Activated CD4-positive, alpha-beta T cell treated with anti-CD3 and anti-CD28 coated beads, Interleukin-10, Interleukin-2, amounts not matched to agents 100 ng/mL and 50 ng/mL, durations not matched to agents 16 hours and 8 hours (primary cell): ENCODE measurements at regions not wholly inside any gene's neighbourhood (a gene's known extent, or its start where the extent isn't known, plus 50 kb on each side); places are given as distances from the start of the nearest gene placed in this dataset.
"Not testable (repeated sequence)": the region's sequence is repeated elsewhere in the genome, so short reads cannot be mapped to it uniquely, and the experiment has no call there.

Source experiments
- DNase-seq: peaks from one replicate; pipeline ENCODE4 v3.0.0-alpha.2; 2020

DNA sequence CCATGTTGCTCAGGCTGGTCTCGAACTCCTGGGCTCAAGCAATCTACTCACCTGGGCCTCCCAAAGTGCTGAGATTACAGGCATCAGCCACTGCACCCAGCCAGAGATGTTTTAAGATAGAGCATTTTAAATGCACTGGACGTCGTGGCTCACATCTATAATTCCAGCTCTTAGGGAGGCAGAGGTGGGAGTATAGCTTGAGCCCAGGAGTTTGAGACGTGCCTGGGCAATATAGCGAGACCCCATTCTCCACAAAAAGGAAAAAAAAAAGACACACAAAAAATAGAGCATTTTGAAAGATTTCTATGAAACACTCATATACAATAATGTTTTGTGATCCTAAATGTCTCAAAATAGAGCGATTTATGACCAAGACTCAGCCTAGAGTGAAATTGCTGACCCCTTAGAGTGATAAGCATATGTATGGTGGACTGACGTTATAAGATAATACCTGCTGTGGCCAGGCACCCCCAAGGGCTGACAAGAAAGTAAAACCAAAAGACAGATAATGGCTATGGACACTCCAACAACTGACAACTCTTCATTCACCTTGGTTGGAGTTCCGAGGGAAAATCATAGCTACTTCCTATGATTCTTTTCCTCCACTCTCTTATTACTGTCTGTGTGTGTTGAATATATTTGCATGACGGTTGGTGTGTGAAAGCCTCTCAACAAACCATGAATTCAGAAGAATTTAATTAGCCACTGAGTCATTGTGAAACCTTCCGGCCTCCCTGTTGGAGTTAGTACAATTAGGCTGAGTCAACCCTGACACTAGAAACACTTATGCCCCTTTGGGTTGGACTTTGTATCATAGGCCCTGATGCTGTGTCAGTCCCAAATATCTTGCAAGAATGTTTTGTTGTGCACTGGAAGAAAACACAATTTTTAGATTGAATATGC, 526.5 kb upstream of the NUDT12 start:
- DNase-seq: no peak

DNA sequence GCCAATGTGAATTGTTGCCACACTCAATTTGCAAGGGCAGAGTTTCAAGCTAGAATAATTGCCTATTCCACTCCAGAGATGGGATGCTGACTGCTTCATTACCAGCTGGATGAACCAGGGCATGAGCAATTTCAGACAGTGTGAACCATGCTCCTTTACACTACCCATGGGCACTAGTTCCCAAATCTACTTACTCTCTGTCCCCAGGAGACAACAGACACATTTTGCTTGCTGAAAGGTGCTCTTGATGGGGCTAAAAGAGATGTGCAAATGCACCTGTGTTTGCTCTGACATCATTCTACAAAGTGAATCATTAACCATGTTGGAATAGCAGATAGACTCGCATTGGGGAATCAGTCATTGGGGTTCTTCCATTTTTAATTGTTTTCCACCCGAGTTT, 522.3 kb upstream of the NUDT12 start:
- no peak for DNase-seq

DNA sequence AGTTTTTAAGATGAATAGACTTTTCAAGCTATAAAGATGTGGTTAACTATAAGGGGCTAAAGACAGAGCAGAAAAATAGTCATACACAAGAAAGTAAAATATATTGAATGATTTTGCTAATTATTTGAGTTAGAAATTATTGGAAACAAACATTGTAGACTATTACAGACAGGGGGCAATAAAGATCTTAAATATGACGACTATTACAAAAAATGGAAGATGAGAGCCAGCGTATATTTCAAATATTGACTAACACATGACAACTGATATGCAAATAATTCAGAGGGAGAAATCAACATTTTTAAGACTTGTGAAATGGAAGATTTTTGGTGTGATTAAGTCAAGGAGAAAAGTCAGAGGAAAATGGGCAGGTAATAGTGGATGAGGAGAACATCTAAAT, 520.2 kb upstream of the NUDT12 start:
- DNase-seq: no peak

DNA sequence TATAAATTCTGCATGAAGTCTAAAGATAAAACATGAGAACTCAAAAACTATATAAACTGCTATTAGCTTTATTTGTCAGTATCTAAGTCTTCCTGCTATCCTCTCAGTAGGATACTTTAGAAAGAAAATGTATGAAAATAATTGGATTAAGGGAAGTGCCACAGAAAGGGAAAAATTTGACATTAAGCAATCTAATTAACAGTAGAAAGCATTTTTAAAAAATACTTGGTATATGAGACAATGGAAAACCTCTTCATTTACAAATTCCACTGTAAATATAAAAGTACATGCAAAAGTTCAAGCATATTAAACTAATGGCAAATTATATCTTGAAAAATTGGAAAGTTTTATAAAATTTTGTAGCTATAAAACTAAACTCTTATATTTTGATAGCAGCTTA, 518.6 kb upstream of the NUDT12 start:
- no peak for DNase-seq

DNA sequence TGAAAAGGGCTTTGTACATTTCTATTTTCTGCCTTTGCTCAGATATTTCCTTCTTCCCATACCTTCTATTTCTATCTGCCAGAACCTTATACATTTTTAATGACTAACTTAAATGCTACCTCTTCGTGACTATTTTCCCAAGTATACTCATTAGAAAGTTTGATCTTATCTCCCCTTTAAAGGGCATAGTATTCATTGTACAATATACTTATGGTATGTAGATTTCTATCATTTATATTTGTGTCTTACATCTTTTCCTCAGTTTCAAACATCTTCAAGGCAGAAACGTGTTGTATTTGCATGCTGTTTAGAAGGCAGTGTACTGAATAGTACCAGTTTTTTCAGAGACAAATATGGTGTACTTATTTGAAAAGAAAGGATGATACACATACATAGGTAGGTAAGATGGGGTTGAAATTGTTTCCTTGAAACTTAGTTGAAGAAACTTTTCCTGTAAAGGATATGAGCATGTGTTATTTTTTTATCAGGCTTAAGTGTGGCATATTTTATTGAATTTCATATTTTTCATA, 518.1 kb upstream of the NUDT12 start:
- no peak for DNase-seq

DNA sequence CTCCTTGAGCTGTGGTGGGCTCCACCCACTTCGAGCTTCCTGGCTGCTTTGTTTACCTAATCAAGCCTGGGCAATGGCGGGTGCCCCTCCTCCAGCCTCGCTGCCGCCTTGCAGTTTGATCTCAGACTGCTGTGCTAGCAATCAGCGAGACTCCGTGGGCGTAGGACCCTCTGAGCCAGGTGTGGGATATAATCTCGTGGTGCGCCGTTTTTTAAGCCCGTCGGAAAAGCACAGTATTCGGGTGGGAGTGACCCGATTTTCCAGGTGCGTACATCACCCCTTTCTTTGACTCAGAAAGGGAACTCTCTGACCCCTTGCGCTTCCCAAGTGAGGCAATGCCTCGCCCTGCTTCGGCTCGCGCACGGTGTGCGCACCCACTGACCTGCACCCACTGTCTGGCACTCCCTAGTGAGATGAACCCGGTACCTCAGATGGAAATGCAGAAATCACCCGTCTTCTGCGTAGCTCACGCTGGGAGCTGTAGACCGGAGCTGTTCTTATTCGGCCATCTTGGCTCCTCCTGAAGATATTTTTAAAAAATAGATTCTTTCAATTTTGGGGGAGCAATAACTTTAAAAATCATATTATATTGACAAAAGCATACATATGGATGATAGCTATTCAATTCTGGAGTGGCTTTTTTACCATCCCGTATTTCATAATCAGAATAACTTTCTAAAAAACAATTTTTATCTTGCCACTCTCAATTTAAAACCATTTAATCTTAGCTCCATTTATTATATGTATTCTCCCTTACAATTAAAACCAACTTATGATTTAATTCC, 517.5 kb upstream of the NUDT12 start:
- not testable (repeated sequence) for DNase-seq

DNA sequence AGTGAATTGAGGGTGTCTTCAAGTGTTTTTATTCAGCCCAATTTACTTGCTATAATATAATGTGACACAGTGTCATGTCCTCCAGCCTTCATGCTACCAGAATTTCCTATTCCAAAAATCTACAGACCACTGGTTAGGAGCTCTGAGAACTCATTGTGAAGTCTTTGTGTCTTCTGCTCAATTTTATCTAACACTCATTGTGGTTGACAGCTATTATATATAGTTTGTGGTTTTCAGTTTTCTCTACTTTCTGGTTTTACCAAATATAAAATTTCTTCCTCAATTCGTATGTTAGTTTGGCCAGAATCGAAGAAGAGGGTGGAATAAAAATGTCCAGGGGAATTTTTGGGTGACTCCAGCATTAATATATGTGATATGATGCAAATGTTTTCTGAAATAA, 509.3 kb upstream of the NUDT12 start:
- no peak for DNase-seq

DNA sequence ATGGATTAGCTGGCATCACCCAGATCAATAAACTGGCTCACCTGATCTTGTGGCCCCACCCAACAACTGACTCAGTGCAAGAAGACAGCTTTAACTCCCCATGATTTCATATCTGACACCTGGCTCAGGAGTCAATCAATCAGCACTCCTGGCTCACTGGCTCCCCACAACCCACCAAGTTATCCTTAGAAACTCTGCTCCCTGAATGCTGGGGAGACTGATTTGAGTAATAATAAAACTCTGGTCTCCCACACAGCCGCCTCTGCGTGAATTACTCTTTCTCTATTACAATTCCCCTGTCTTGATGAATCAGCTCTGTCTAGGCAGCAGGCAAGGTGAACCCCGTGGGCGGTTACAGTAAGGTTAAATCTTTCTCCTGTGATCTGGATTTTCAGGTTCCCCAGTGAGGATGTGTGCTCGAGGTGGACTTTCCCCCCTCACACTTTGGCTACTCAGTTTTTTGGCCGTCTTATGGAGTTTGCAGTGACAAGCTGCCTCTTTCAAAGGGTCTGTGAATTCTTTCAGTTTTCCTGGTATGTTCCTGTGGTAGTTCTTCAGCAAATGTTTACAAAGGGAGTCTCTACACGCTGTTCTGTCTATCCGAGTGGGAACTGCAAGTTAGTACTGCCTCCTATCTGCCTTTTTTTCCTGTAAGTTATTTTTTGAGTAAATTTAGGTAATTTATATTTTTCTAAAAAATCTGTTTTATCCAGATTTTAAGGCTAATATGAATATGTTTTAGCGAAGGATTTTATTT, 500.2 kb upstream of the NUDT12 start:
- no peak for DNase-seq

DNA sequence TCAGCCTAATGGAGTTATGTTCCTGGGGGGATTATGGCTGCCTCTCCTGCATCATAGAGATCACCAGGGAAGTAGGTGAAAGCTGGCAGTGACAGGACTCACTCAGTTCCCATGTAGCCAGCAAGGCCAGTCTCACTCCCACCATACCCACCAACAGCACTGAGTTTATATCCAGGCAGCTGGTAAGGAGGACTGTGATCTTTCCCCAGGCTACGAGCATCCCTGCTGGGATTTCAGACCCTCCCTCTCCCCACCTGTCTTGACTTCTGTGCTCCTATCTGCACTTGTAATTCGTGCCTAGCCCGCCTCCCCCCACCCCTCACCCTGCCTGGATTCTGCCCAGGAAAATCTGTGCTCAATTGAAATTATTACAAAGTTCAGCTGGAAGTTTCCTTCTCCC, 499.1 kb upstream of the NUDT12 start:
- no peak for DNase-seq

DNA sequence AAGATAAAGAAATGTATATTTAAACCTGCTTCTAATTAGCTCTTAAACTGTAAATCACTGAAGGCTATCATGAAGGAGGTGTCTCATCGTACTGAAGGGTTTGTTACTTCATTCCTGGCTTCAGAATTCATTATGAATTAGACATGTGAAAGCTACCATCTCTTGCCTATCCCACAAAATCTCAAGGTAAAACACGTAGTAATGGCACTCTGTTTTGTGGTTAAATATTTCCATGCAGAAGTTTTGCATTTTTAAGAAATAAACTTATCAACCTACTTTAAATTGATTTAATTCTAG, 490.7 kb upstream of the NUDT12 start:
- no peak for DNase-seq

DNA sequence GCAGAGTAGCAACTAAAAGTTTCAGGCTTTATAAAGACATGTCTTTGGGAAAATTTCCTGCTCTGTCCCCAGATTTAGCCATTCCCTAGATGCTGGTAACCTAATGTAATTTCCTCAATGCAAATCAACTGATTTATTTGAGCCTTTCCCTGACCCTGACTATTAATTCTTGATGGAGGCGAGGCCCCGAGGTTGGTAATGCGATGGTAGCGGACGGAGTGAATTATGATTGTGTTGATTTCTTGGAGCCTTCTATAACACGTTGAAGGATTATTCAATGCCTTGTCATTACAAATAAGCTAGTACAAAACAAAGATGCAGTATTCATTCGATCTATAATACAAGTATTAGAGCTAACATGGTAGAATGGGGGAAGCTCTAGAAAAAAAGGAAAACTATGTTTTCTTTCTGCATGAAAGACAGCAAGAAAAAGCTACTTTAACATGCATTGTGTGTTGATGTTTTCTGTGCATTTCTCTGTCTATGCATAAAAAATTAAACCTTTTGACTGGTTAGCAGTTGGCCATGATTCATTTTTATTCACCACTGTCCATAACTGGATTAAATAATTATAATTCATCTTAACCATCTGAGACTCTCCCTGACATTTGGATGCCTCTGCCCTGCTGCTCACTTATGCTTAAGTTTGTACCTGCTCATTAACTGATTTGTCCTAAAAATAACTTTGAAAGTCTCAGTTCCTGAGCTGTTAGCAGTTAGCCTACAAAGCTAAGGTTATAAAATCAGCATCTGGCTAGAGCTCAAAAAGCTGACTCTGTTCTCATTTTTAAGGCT, 490.2 kb upstream of the NUDT12 start:
- DNase-seq: no peak

DNA sequence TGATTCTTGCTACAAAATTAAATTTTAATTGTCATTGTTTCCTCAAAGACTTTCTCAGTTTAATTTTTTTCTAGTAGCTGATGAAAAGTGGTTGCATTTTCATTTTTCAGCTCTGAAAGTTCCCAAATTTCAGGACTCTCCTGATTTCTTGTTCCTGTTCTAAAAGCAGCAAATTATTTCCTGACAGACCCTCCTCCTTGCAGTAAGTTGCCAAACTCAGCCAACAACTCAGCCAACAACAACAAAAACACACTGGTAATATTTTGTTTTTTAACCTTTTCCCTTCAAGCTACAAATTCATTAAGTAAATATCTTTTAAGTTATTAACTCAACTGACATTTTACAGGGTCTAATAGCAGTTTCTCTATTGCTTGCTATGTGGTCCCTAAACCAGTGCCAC, 487.8 kb upstream of the NUDT12 start:
- no peak for DNase-seq

DNA sequence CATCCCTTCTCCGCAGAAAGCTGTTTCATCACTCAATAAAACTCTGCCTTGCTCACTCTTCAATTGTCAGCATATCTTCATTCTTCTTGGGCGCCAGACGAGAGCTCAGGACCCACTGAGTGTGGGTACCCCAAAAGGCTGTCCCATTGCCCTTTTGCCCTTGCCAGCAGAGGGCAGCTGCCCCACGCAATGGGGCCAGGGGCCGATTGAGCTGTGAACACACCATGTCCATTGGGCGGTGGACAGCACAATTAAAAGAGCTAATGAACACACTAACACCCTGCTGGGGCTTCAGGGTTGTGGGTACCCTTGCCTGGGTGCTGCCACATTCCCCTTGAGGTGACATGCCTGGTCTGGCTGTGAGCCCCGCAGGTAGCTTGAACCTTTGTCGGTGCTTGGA, 487.2 kb upstream of the NUDT12 start:
- DNase-seq: no peak

DNA sequence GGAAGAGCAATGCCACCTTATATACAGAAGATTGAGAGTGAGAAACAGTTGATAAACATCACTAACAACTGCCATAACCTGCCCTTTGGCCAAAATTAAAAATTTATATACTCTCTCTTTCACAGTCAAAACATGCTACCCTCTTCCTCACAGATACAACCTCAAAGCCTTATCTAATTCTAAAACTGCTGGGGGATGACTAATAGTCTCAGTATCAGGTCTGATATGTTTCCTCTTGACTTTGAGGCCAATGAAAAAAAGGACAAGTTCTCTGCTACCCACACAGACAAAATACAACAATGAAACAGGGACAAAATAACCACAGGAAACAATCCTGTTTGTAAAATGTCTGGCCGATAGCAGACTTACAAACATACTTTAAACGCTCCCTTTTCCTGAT, 485.6 kb upstream of the NUDT12 start:
- DNase-seq: peak; percentile 2

DNA sequence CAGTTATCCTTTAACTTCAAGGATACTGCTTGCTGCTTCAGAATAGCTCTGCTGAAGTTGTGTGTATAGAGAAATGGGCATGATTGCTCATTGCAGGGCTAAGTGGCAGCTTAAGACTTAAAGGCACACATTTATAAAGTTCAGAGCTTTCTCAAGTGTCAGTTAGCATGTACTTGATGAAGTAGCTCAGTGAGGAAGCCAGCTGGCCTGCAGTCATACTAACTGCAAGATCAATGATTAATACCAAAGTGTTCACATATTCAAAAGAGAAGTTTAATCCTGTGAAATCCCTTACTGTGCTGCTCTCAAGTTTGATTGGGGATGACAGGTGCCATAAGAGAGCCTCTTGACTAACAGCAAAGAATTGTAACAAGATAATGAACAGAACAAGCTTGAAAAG, 483.4 kb upstream of the NUDT12 start:
- no peak for DNase-seq

DNA sequence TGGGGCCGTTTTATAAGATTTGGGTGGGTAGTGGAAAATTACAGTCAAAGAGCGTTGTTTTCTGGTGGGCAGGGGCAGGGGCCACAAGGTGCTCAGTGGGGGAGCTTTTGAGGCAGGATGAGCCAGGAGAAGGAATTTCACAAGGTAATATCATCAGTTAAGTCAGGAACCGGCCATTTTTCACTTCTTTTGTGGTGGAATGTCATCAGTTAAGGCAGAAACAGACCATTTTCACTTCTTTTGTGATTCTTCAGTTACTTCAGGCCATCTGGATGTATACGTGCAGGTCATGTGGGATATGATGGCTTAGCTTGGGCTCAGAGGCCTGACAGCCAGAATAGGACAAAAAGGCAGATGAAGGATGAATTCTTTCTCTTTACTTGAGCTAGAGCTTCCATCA, 477.3 kb upstream of the NUDT12 start:
- not testable (repeated sequence) for DNase-seq

DNA sequence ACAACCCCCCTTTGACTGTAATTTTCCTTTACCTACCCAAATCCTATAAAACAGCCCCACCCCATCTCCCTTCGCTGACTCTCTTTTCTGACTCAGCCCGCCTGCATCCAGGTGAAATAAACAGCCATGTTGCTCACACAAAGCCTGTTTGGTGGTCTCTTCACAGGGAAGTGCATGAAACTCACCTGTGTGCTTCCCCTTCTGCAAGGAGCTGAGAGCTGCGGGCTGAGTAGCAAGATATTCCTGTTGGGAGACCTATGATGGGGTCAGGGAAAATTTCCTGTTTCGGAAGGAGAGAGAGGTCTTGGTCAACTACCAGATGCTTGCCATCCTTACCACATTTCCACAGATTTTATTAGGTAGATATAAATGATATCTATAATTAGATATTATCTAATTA, 474.5 kb upstream of the NUDT12 start:
- not testable (repeated sequence) for DNase-seq

DNA sequence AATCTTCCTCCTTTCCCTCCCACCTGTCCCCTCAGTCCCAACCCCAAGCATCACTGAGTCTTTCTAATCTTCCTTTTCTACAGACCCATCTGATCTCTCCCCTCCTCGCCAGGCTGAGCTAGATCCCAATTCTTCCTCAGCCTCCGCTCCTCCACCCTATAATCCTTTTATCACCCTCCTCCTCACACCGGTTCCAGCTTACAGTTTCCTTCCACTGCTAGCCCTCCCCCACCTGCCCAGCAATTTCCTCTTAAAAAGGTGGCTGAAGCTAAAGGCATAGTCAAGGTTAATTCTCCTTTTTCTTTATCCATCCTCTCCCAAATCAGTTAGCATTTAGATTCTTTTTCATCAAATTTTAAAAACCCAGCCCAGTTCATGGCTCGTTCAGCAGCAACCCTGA, 470.6 kb upstream of the NUDT12 start:
- not testable (repeated sequence) for DNase-seq

DNA sequence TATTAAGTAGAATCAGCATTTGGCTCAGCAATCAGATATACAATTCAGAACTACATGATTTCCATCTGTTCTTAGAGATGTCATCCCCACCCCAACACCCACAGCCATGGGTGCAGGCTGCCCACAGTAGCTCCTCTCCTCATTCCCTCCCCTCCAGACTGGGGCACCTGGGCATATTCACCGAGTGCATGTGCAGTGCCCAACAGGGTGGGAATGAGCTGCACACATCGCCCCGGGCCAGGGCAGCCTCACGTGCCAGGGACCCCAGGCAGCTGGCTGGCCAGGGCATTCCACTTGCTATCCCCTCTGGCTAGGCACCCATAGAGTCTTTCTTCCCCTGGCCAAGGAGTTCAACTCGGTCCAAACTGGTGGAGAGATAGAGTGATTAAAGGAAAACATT, 461.9 kb upstream of the NUDT12 start:
- DNase-seq: no peak

DNA sequence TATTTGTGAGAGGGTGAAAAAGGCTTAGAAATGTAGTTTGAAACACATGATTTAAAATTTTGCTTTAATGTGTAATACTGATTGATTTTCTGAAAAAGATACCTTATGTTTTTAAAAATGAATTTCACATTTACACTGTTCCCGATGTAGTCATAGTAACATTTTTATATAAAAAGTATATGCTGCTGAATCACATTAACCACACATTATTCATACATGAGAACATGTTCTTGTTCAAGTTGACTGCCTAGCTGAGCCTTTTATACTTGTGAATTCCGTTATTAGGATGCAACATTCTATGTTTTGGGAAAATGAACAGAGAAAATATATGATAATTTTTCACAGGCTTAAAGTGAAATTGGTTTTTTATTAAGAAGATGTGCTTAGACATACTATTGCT, 461.1 kb upstream of the NUDT12 start:
- DNase-seq: no peak

DNA sequence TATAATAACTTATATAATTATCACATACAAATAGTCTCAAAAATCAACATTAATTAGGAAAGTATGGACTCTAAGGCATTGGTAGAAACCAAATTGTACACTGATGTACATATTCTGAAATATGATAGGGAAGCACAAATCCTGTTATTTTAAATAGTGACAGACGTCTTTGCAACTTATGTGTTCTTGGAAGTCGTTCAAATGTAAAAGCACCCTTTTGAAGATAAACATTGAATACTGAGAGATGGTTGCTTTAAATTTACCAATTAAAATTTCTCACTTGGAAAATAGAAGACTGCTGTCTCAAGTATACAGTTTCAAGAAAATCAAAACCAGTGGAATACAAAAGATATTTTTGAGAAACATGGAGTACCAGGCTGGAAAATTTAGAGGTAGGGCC, 457.4 kb upstream of the NUDT12 start:
- no peak for DNase-seq

DNA sequence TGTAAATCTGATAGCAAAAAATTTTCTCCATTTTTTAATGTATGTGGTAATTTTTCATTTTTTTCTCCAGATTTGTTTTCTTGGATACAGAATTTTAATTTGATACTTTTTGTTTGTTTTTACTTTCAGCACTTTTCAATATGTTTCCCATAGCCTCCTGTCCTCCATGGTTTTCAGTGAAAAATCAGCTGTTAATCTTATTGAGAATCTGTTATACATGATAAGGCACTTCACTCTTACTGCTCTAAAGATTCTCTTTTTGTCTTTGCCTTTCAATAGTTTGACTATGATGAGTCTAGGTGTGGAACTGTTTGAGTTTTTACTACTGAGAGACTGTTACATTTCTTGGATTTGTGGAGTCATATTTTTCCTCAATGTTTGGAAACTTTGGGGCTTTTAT, 455.7 kb upstream of the NUDT12 start:
- DNase-seq: no peak

DNA sequence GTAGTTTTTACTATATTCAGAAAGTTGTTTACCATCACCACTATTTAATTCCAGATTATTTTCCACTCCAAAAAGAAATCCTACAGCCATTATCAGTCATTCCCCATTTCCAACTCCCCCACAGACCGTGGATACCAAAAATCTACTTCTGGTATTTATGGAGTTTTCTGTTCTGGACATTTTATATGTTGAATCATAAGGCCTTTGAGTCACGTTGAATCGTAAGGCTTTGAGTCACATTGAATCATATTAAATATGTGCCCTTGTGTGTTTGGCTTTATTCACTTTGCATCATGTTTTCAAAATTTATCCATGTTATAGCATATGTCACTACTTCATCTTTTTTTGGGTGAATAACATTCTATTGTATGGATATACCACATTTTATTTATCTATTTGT, 454.1 kb upstream of the NUDT12 start:
- DNase-seq: no peak
